ENCODE measurements at regions not wholly inside any gene's neighbourhood (a gene's known extent, or its start where the extent isn't known, plus 50 kb on each side); places are given as distances from the start of the nearest gene placed in this dataset.

DNA sequence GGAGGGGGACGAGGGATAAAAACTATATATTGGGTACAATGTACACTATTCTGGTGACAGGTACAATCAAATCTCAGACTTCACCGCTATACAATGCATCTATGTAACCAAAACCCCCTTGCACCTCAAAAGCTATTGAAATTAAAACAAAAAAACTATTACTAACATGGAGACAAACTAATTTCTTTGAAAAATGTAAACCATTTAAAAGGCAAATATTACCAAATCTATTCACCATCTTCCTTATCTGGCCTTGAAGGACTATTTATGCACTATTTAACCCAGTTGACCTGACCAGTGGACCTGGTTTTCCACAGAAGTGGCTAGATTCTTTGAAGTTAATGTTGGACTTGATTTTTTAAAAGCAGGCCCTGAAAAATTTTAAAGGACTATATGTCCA, 212.3 kb upstream of the RPS6KA3 start:
- no peak for DNase-seq (ENCODE audit: low read depth in 2 of 2, low spot score in 1 of 2)

DNA sequence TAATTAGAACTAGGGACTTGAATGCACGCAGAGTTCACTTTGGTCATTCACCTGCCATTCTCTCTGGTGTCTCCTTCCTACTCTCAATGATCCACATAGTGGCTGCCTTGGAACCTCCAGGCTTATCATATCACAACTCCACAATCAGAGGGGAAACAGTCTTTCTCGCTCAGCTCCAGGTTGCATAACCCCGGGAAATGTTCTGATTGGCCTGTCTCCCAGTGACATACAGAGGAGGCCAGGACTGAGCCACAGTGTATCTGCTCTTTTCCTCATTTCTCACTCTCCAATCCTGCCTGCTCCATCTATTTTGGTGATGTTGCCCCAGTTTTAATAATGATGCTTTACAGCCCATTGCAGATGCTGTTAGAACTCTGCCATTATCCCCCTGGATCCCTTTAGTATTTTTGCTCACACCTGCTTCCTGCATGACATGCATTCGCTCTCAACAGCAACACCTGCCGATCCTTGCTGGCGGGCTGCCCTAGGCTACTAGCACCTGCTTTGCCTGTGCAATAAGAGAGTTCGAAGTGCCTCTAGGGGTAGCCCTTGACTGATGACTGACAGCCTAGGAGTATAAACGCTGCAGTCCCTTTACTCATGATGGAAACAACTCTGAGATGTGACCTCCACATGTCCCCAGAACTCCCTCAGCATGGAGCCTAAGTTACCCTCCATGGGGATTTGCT, 211.3 kb upstream of the RPS6KA3 start:
- DNase-seq (ENCODE audit: low read depth in 2 of 2, low spot score in 1 of 2): no peak

GRCh38 chrX:20477219-20477618, 210.5 kb upstream of the RPS6KA3 start:
- DNase-seq (ENCODE audit: low read depth in 2 of 2, low spot score in 1 of 2): no peak

DNA sequence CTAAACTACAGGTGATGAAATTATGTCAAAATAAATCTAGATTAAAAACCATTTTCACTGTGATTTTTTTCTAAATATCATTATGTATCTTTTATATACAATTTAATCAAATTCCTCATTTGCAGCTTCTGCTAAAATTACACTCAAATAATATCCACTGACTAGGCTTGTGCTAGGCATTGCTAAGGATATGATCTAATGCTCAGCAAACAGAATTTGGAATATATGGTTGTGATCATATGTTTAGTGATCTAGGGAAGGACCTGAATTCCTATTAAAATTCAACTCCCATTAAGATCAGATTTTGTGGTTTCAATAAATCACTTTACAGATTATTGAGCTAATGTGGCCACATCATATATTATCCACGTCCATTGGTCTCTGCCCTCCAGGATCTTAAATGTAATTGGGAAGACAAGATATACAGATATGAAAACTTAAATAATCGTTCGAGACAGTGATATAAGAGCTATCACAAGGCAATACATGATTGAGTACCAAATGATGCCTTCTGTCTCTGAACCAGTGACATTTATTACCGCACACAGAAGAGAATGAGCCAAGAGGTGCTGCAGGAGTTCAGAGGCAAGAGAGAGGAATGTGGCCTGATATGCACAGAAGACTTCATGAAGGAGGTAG, 206.0 kb upstream of the RPS6KA3 start:
- DNase-seq (ENCODE audit: low read depth in 2 of 2, low spot score in 1 of 2): no peak

GRCh38 chrX:20472148-20472547, 205.4 kb upstream of the RPS6KA3 start:
- DNase-seq (ENCODE audit: low read depth in 2 of 2, low spot score in 1 of 2): no peak

- no peak for DNase-seq (ENCODE audit: low read depth in 2 of 2, low spot score in 1 of 2)
Measured at GRCh38 chrX:20471483-20471882, 204.8 kb upstream of the RPS6KA3 start.

GRCh38 chrX:20463296-20464075, 196.8 kb upstream of the RPS6KA3 start:
- DNase-seq (ENCODE audit: low read depth in 2 of 2, low spot score in 1 of 2): no peak

DNA sequence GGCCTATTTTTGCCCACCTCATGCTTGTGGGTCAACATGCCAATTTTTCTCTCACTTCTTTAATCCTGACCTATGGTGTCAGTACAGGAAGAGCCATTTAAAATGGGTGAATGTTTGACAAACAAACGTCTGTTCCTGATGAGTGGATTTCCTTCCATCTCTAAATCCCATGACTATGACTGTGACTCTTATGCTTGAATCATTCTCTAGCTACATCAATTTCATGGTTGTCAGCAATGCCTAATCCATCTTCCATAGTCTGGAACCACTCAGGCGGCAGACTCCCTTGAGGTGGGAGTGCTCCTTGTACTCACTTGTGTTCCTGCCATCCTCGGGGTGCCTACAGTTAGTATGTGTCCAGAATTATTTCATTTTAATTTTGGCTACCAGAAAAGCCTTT, 194.9 kb upstream of the RPS6KA3 start:
- no peak for DNase-seq (ENCODE audit: low read depth in 2 of 2, low spot score in 1 of 2)

DNA sequence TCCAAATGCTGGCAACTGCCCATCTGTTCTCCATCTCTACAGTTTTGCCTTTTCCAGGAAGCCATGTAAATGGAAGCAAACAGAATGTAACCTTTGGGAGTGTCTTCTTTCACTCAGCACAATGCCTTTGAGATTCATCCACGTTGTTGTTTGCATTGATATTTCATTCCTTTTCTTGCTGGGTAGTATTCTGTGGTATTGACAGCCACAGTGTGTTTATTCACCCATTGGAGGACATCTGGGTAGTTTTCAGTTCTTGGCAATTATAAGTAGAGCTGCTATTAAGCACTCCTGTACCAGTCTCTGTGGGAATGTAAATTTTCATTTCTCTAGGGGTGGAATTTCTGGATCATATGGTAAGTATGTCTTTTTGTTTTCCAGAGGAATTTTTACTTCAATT, 194.3 kb upstream of the RPS6KA3 start:
- no peak for DNase-seq (ENCODE audit: low read depth in 2 of 2, low spot score in 1 of 2)

DNA sequence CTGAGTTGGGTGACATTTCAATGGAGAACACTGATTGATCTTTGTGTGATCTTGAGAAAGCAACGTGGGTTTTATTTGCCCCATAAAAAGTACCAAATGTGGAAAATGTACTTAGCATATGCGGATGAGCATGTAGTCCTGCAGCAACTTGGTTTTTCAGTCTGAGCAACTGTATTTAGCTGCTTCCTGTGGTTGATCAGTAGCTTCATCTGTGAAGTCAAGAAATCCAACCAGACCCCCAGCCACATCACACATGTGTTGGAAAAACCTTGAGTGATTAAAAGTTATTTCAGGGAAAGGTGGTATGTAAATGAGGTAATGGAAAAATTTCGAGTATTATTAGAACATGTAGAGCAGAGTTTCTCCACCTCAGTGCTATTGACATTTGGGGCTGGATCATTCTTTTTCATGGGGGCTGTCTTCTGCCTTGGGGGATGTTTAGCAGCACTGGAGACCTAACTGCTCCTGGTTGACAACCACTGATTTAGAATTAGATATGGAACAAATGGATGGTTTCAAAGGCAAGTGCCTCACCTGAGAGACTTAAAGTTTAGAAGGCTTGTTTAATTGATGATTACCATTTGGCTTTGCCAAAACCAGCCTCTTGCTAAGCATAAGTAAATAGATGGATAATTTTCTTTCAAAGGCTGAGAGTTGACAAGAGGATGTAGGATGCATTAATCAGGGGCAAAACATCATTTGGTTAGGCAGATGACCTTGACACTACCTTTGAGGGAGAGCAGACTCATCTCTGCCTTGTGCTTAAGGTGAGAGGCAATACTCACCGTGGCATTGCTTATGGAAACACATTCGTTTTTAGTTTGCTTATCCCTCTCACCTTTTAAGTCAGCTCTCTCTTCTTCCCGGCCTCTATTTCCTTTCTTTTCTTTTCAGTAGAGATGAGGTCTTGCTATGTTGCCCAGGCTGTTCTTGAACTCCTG, 193.0 kb upstream of the RPS6KA3 start:
- no peak for DNase-seq (ENCODE audit: low read depth in 2 of 2, low spot score in 1 of 2)

DNA sequence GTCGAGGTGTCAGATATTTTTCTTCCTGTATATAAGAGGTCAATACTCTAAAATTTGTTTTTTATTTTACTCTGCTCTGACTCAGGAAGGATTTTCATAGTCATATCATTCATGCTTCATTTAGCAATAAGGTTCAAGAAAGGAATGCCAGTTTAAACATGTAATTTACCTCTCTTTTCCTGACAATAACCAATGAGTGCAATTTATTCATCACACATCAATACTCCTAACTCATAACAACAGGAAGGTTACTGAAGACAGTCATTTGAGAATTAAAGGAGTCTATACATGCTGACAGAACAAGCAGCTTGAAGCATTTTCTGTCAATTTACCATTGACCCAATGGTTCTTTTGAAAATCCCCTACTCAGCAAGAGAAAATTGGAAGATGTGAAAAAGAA, 190.3 kb upstream of the RPS6KA3 start:
- DNase-seq (ENCODE audit: low read depth in 2 of 2, low spot score in 1 of 2): no peak

DNA sequence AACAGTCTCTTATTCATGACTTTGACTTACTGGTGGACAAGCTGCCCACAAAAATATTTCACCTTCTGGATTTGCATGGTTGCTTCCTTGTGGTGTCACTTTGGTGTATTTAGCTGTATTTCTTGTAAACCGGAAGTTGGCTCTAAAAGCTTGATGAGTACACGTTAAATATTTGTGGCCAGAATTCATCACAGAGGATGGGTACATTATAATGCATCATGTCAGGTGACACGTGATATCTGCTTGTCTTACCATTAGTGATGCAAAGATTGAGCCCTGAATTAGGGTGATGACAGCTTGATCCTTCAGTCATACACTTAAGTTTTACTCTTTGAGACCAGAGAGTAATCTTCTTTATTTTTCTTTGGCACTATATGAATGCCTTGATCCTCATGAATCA, 188.3 kb upstream of the RPS6KA3 start:
- no peak for DNase-seq (ENCODE audit: low read depth in 2 of 2, low spot score in 1 of 2)

GRCh38 chrX:20454117-20454516, 187.4 kb upstream of the RPS6KA3 start:
- DNase-seq (ENCODE audit: low read depth in 2 of 2, low spot score in 1 of 2): no peak

DNA sequence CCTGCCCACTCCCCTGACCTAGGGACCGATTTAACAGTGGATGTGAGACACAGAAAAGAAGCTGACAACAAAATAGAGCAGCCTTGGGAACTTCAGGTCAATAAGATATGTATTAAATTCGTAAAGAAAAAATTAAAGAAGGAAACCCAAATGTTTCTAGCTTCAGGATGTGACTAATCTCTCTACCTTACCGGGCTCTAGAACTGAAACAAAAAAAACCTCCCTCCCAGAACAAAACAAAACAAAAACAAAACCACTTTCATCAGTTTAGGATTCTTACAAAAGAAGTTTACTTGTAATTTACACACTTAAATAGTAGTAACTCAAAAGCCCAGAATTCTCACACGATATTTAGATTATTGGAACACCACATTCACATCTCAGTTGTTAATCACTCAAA, 185.8 kb upstream of the RPS6KA3 start:
- no peak for DNase-seq (ENCODE audit: low read depth in 2 of 2, low spot score in 1 of 2)

DNA sequence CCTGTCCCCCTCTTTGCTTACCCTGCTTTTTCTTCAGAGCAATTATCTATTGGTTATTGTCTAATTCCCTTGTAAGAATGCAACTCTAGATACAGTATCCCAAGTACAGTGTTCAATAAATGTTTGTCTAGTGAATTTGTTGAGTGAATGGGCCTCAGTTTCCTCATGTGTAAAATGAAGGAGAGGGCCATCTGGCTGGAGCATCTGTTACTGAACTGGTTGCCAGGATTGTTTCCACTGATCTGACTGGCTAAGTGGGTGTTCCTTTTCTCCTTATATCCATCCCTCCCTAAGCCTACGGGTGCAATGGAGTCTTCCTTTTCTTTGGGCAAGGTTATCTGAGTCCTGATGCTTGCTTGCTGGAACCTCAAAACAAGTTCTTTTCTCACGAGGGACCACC, 185.2 kb upstream of the RPS6KA3 start:
- DNase-seq (ENCODE audit: low read depth in 2 of 2, low spot score in 1 of 2): no peak

GRCh38 chrX:20445109-20445508, 178.4 kb upstream of the RPS6KA3 start:
- no peak for DNase-seq (ENCODE audit: low read depth in 2 of 2, low spot score in 1 of 2)

DNA sequence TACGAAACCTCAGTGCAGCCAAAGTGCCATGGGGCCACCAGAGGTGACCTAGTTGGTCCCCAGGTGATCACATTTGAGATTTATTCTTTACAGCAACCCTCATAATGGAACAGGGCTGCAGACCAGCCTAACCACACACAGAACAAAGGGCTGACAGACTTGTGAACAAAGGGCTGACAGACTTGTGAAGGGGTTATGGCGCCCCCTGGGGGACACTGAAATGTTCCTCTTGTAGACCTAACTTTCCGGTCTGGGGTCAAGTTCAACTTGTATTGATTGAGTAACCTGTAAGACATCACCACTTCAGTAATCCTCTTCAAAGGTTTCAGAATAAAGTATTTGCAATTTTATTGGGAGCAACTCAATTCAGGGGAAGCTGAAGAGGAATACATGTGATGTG, 175.9 kb upstream of the RPS6KA3 start:
- DNase-seq (ENCODE audit: low read depth in 2 of 2, low spot score in 1 of 2): peak; percentile 64 to 69

DNA sequence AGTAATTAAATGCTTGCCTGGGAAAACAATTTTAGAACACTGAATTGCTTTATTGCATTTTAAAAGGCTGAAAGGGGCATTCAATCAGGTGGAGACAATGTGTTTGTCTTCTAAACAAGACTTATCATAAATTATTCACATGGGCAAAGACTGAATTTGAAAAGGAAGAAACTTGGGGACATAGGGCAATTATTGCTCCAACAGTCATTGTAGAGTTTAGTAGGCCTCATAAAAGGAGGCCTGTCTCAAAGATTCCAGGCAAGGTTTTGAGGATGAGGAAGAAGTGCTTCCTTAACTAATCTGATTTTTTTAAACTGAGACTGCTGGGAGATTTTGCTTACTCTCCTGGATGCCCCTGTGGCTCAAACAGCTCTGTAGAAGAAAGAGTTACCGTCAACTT, 174.4 kb upstream of the RPS6KA3 start:
- no peak for DNase-seq (ENCODE audit: low read depth in 2 of 2, low spot score in 1 of 2)

DNA sequence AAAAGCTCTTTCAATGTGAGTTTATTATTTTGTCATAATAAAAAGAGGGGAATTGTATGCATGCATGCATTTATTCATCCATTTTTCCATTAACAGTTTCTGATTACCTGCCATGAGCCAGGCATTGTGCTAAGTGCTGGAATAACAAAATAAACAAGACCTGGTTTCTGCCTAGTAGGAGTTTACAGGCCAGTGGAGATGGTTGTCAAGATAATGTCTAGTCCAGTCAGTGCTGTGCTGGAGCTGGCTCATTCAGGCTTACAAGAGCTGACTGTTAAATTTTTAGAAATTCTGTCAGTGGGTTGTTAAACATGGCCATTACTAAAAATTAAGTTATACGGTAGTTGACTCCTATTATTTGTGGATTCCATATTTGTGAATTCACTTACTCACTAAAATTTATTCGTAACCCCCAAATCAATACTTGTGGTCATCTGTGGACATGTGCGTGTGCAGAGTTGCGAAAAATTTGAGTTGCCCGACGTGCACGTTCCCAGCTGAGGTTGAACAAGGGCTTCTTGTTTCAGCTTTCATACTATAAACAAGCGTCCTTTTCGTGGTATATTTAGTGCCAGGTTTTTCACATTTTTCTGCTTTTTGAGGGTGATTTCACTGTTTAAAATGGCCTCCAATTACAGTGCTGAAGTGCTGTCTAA, 172.3 kb upstream of the RPS6KA3 start:
- no peak for DNase-seq (ENCODE audit: low read depth in 2 of 2, low spot score in 1 of 2)

DNA sequence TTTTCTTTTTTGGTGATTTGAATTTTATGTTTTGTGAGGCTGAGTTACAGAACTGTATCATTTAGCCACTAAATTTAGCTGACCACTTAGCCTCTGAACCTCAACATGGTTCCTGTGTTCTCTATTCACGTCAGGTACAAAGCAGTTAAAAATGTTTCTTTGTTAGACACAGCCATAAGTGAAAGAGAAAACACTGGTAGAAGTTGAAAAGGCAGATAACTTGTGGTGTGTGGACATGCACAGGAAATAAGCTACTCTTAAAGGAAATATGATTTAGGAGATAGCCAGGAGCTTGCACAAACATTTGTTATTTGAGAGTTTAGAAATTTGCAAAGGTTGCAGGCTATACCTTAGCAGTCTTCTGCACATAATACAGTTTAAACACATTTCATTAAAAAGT, 171.0 kb upstream of the RPS6KA3 start:
- no peak for DNase-seq (ENCODE audit: low read depth in 2 of 2, low spot score in 1 of 2)

DNA sequence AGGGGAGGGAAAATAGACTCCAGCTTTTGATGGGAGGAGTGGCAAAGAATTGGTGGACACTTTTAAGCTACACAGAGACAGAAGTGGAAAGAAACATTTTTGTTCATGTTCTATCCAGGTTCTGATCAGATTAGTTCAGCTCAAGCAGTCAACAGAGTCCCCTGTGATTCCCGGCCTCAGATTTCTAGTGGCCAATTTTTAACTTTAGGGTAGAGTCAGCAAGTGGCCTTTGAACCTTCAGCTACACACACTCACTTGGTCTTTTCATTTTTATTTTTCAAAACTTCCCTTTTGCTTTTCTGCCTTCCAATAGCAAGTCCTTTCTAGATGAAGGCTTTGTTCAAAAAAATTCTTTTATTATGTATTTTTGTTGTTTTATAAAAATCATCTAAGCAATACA, 169.2 kb upstream of the RPS6KA3 start:
- no peak for DNase-seq (ENCODE audit: low read depth in 2 of 2, low spot score in 1 of 2)

Data from stimulated activated CD8-positive, alpha-beta memory T cell treated with anti-CD3 and anti-CD28 coated beads, Interleukin-4, amount 100 ng/mL, for 4 hours (primary cell).